ENCODE measurements at regions not wholly inside any gene's neighbourhood (a gene's known extent, or its start where the extent isn't known, plus 50 kb on each side); places are given as distances from the start of the nearest gene placed in this dataset.

DNA sequence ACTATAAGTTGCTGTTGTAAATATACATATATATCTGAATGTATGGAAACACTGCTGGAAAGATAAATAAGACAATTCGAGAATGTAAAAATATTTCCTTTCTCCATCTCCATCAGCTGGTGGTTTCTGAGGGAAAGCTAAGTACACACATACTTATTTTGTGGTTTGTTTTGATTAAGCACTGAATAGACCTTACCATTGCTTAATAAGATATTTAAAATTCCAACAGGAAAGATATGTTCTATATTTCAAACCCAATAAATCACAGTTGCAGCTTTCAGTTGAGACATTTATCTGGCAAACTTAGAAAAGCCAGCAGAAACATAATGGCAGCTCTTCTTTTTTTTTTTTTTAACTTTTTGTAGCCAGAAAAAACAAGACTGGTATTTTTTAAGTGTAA is 160.4 kb downstream of the VGLL3 start:
- TF ChIP-seq, protein P1, sequence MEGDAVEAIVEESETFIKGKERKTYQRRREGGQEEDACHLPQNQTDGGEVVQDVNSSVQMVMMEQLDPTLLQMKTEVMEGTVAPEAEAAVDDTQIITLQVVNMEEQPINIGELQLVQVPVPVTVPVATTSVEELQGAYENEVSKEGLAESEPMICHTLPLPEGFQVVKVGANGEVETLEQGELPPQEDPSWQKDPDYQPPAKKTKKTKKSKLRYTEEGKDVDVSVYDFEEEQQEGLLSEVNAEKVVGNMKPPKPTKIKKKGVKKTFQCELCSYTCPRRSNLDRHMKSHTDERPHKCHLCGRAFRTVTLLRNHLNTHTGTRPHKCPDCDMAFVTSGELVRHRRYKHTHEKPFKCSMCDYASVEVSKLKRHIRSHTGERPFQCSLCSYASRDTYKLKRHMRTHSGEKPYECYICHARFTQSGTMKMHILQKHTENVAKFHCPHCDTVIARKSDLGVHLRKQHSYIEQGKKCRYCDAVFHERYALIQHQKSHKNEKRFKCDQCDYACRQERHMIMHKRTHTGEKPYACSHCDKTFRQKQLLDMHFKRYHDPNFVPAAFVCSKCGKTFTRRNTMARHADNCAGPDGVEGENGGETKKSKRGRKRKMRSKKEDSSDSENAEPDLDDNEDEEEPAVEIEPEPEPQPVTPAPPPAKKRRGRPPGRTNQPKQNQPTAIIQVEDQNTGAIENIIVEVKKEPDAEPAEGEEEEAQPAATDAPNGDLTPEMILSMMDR (conservative IDR thresholded peaks at IDR 0.05; ENCODE audit: low read length) = no peak
- no peak for TF ChIP-seq EZH2phosphoT487 (IDR thresholded peaks at IDR 0.05; ENCODE audit: borderline replicate concordance, low read depth, low read length)

All from OCI-LY7 (cell line).